Mammary epithelial cell (primary cell): ENCODE measurements at regions not wholly inside any gene's neighbourhood (a gene's known extent, or its start where the extent isn't known, plus 50 kb on each side); places are given as distances from the start of the nearest gene placed in this dataset.
"Not testable (repeated sequence)": the region's sequence is repeated elsewhere in the genome, so short reads cannot be mapped to it uniquely, and the experiment has no call there.

ENCODE experiments used
- EZH2 ChIP-seq: IDR thresholded peaks from 2 replicates; pipeline ENCODE4 v1.6.1; 2012; ENCODE audit warnings: low read length, inconsistent platforms, borderline replicate concordance
- TF ChIP-seq, protein P1 (sequence below), 2 donors: IDR thresholded peaks in 1 of 2; conservative IDR thresholded peaks in 1 of 2; 2 replicates each; pipeline ENCODE4 v1.5.1; 2011 to 2012; ENCODE audit warnings: inconsistent platforms in 2 of 2, low read length in 2 of 2, mild to moderate bottlenecking in 2 of 2, control low read depth in 1 of 2, low read depth in 1 of 2; ENCODE audit not compliant: insufficient read depth in 1 of 2; ENCODE audit errors: extremely low read depth in 1 of 2

DNA sequence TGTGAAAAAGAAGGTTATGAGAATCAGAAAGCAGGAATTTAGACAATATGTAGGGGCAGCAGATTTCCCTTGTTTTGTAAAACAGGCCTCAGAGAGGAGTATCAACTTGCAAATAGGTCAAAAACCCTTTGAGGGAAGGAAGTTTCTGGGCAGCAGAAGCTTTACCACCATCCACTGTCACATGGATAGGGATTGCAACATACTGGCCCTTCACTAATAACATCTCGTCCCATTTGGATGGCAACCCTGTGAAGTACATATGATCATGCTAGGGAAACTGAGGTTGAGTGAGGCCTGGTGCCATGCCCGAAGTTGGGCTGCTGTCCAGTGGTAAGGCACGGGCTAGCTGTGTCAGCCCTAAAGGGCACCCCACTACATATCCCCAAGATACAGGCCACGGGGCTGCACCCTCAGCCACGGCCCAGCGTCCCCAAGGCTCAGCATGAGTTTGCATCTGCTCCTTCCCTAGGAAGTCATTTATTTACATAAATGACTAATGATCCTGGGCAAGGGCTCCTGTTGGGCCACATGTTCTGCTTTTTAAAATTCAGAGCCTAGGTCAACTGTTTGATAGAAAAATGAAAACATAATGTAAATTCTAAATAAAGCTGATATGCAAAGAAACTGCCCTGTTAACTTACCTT lies 310.4 kb upstream of the PLGLB1 start:
- TF ChIP-seq, protein P1, sequence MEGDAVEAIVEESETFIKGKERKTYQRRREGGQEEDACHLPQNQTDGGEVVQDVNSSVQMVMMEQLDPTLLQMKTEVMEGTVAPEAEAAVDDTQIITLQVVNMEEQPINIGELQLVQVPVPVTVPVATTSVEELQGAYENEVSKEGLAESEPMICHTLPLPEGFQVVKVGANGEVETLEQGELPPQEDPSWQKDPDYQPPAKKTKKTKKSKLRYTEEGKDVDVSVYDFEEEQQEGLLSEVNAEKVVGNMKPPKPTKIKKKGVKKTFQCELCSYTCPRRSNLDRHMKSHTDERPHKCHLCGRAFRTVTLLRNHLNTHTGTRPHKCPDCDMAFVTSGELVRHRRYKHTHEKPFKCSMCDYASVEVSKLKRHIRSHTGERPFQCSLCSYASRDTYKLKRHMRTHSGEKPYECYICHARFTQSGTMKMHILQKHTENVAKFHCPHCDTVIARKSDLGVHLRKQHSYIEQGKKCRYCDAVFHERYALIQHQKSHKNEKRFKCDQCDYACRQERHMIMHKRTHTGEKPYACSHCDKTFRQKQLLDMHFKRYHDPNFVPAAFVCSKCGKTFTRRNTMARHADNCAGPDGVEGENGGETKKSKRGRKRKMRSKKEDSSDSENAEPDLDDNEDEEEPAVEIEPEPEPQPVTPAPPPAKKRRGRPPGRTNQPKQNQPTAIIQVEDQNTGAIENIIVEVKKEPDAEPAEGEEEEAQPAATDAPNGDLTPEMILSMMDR (conservative IDR thresholded peaks at IDR 0.05 in 1 of 2, IDR thresholded peaks at IDR 0.05 in 1 of 2; ENCODE audit: extremely low read depth in 1 of 2, insufficient read depth in 1 of 2, low read depth in 1 of 2, low read length in 2 of 2) = not testable (repeated sequence)
- not testable (repeated sequence) for TF ChIP-seq EZH2
